Large intestine (tissue), 3 donors: ENCODE measurements at regions not wholly inside any gene's neighbourhood (a gene's known extent, or its start where the extent isn't known, plus 50 kb on each side); places are given as distances from the start of the nearest gene placed in this dataset.
A peak's percentile ranks its signal among the peaks of the same experiment; 100 is the strongest.

Source experiments
- DNase-seq, 2 donors: peaks; one replicate each; pipeline versions ENCODE4 v3.0.0 to v3.0.0-alpha.2; 2013
- H3K27ac ChIP-seq: one replicate; pipeline ENCODE4 v1.5.1; 2013; ENCODE audit warnings: low read length
- H3K27me3 ChIP-seq: 2 replicates; pipeline ENCODE4 v1.6.1; 2013; ENCODE audit warnings: low read length; ENCODE audit not compliant: control insufficient read depth, insufficient read depth
- H3K36me3 ChIP-seq: 2 replicates; pipeline ENCODE4 v1.6.1; 2013; ENCODE audit warnings: low read length; ENCODE audit not compliant: control insufficient read depth, insufficient read depth
- H3K4me1 ChIP-seq: one replicate; pipeline ENCODE4 v1.6.1; 2013; ENCODE audit warnings: low read length; ENCODE audit not compliant: control insufficient read depth, insufficient read depth
- H3K4me3 ChIP-seq: one replicate; pipeline ENCODE4 v1.5.1; 2013; ENCODE audit warnings: low read length
- H3K9me3 ChIP-seq: one replicate; pipeline ENCODE4 v1.6.1; 2013; ENCODE audit warnings: mild to moderate bottlenecking, low read depth, low read length, moderate library complexity; ENCODE audit not compliant: control insufficient read depth
- WGBS: methylation state at CpG from one replicate; pipeline ENCODE4 v1.1.5; 2013; ENCODE audit warnings: low lambda C conversion rate; ENCODE audit not compliant: insufficient coverage; 5-methylcytosine and 5-hydroxymethylcytosine counted together

- Histone ChIP-seq H3K27ac (no peak overlapping the region), H3K9me3 (no peaks in the 10 kb centered on the region), H3K4me3 (no peak overlapping the region), H3K36me3 (no peaks in the 10 kb centered on the region), H3K4me1 (no peaks in the 10 kb centered on the region), H3K27me3 (no peaks in the 10 kb centered on the region)
- 84% methylated on average over 7 of the region's 7 CpGs for WGBS
- DNase-seq: no peak
Observed at GRCh38 chr12:87690236-87690810, 338.9 kb downstream of the C12orf50 start.

DNA sequence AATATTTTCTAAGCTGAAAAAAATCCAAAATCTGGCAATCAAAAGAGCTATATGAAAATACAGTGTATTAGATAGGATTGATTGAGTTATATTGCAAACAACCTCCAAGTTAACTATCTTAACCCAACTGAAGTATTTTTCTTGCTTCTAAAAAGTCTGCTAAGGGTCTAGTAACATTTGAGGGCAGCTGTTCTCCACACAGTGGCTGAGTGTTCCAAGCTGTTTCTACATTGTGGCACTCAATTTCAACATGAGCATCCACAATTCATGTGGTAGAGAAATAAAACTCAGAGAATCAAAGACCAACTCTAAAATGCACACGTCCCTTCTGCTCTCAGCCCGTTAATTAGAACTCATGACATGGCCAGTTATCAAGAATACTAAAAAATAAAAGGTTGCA lies 340.0 kb downstream of the C12orf50 start:
- no peak overlapping the region for H3K27ac ChIP-seq
- H3K36me3 ChIP-seq: no peaks in the 10 kb centered on the region
- H3K4me3 ChIP-seq: no peak overlapping the region
- H3K9me3 ChIP-seq: no peaks in the 10 kb centered on the region
- no peak for DNase-seq
- H3K27me3 ChIP-seq: no peaks in the 10 kb centered on the region
- H3K4me1 ChIP-seq: no peaks in the 10 kb centered on the region
- no CpG with 5 or more reads among the region's 2 CpGs for WGBS

GRCh38 chr12:87687362-87687761 lies 341.8 kb downstream of the C12orf50 start:
- Histone ChIP-seq H3K4me1 (no peaks in the 10 kb centered on the region), H3K36me3 (no peaks in the 10 kb centered on the region), H3K27ac (no peak overlapping the region), H3K9me3 (no peaks in the 10 kb centered on the region), H3K4me3 (no peak overlapping the region), H3K27me3 (no peaks in the 10 kb centered on the region)
- DNase-seq: no peak
- 74% methylated on average over 3 of the region's 6 CpGs for WGBS

DNA sequence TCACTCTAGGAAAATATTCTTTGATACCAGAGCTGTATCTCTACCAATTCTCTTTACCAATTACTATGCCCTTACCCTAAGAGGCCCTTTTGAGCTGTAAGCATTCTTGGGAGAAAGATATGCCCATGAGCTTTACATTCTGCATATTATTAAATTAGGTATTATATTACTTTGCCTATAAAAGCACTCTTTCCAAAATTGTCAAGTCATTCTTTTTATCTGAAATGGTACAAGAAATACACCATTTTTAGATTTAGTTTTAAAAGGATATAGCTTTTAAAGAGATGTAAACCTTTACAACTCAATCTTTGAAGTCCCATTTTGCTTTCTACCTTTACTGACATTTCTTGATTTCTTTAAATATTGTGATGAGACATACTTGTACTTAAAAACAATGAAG lies 343.5 kb downstream of the C12orf50 start:
- no peaks in the 10 kb centered on the region for H3K4me1 ChIP-seq
- DNase-seq: no peak
- H3K27me3 ChIP-seq: no peaks in the 10 kb centered on the region
- H3K9me3 ChIP-seq: no peaks in the 10 kb centered on the region
- no peaks in the 10 kb centered on the region for H3K36me3 ChIP-seq
- H3K4me3 ChIP-seq: no peak overlapping the region
- H3K27ac ChIP-seq: no peak overlapping the region

DNA sequence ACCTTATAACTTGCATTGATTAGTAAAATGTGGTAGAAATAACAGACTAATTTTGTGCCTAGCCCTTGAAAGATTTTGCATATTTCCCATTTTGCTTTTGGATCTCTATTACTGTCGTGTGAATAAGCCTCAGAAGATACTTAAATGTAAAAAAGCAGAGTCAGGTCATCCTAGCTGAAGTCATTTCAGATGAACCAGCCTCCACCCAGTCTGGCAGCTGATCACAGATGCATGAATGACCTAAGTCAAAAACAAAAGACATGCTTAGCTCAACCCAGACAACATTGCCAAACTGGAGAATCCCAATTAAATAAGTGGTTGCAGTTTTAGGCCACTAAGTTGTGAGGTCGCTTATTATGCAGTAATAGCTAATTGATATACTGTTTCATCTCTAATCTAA lies 349.9 kb downstream of the C12orf50 start:
- Histone ChIP-seq H3K4me3 (no peak overlapping the region), H3K27ac (no peak overlapping the region), H3K4me1 (no peaks in the 10 kb centered on the region), H3K9me3 (no peaks in the 10 kb centered on the region), H3K27me3 (no peaks in the 10 kb centered on the region), H3K36me3 (no peaks in the 10 kb centered on the region)
- 100% methylated on average over 1 of the region's 2 CpGs for WGBS
- DNase-seq: no peak

GRCh38 chr12:87678453-87678852 lies 350.7 kb downstream of the C12orf50 start:
- Histone ChIP-seq H3K9me3 (no peaks in the 10 kb centered on the region), H3K36me3 (no peaks in the 10 kb centered on the region), H3K4me1 (no peaks in the 10 kb centered on the region), H3K4me3 (no peak overlapping the region), H3K27me3 (no peaks in the 10 kb centered on the region), H3K27ac (no peak overlapping the region)
- DNase-seq: no peak

GRCh38 chr12:87676731-87677130 lies 352.5 kb downstream of the C12orf50 start:
- Histone ChIP-seq H3K4me1 (no peaks in the 10 kb centered on the region), H3K4me3 (no peak overlapping the region), H3K36me3 (no peaks in the 10 kb centered on the region), H3K27me3 (no peaks in the 10 kb centered on the region), H3K27ac (no peak overlapping the region), H3K9me3 (no peaks in the 10 kb centered on the region)
- no peak for DNase-seq

- no peaks in the 10 kb centered on the region for H3K27me3 ChIP-seq
- no peak overlapping the region for H3K4me3 ChIP-seq
- H3K36me3 ChIP-seq: no peaks in the 10 kb centered on the region
- H3K4me1 ChIP-seq: no peaks in the 10 kb centered on the region
- no CpG with 5 or more reads among the region's 4 CpGs for WGBS
- H3K9me3 ChIP-seq: no peaks in the 10 kb centered on the region
- H3K27ac ChIP-seq: no peak overlapping the region
- DNase-seq: no peak
Observed at GRCh38 chr12:87671757-87672156, 357.4 kb downstream of the C12orf50 start.

DNA sequence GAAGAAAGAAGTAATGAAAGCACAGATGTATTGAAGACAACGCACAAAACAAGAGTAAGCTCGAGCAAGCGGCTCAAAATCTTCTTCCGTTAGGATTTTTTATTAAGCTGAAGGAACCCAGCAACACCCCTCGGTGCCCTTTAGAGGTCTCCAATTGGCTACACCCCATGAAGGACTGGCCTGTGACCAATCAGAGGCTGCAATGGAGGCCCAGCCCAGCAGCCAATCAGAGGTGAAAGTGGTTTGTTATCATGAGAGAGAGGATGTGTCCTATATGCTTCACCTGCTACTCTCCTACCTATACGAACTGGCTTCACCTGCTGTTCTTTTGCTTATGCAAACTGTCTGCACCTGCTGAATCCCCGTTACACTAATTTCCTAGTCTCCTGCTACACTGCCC lies 358.8 kb downstream of the C12orf50 start:
- H3K4me1 ChIP-seq: no peaks in the 10 kb centered on the region
- DNase-seq: no peak
- H3K27ac ChIP-seq: no peak overlapping the region
- no peaks in the 10 kb centered on the region for H3K9me3 ChIP-seq
- no peak overlapping the region for H3K4me3 ChIP-seq
- WGBS: 83% methylated on average over 1 of the region's 7 CpGs
- H3K27me3 ChIP-seq: no peaks in the 10 kb centered on the region
- no peaks in the 10 kb centered on the region for H3K36me3 ChIP-seq

- H3K4me3 ChIP-seq: no peak overlapping the region
- H3K9me3 ChIP-seq: no peaks in the 10 kb centered on the region
- no peaks in the 10 kb centered on the region for H3K36me3 ChIP-seq
- no peak for DNase-seq
- H3K27me3 ChIP-seq: no peaks in the 10 kb centered on the region
- H3K4me1 ChIP-seq: no peaks in the 10 kb centered on the region
- H3K27ac ChIP-seq: no peak overlapping the region
- no CpG with 5 or more reads among the region's 2 CpGs for WGBS
Observed at GRCh38 chr12:87667378-87667777, 361.8 kb downstream of the C12orf50 start.

- H3K27me3 ChIP-seq: no peaks in the 10 kb centered on the region
- H3K4me3 ChIP-seq: peak overlapping the region; percentile 25
- 29% methylated on average over 1 of the region's 5 CpGs for WGBS
- no peaks in the 10 kb centered on the region for H3K4me1 ChIP-seq
- DNase-seq: peak; percentile 5 to 58
- H3K36me3 ChIP-seq: no peaks in the 10 kb centered on the region
- H3K9me3 ChIP-seq: no peaks in the 10 kb centered on the region
- peak overlapping the region; percentile 28 for H3K27ac ChIP-seq
Observed at GRCh38 chr12:87661786-87662377, 367.3 kb downstream of the C12orf50 start.
